ENCODE measurements at regions not wholly inside any gene's neighbourhood (a gene's known extent, or its start where the extent isn't known, plus 50 kb on each side); places are given as distances from the start of the nearest gene placed in this dataset.

GRCh38 chr14:94914191-94914590 lies 144.3 kb upstream of the GSC start:
- TF ChIP-seq CTCF (IDR thresholded peaks at IDR 0.05) (no peak), POLR2A (IDR thresholded peaks at IDR 0.05) (no peak)

Measured in Peyer's patch (tissue), 4 donors.